HepG2 (cell line): ENCODE measurements at regions not wholly inside any gene's neighbourhood (a gene's known extent, or its start where the extent isn't known, plus 50 kb on each side); places are given as distances from the start of the nearest gene placed in this dataset.
A peak's percentile ranks its signal among the peaks of the same experiment; 100 is the strongest.

Experiments
- ATAC-seq: fragments of 200-7000 bp; cut with Tn5 transposase; 3 replicates; pipeline ENCODE4 v1.9.1; 2020; ENCODE audit warnings: mild to moderate bottlenecking, moderate library complexity
- BruUV-seq: library from RNA; stranded (reverse); fragments of 400-500 nt; replicated peaks from 2 replicates; lab custom pipeline; 2021; lab: Mats Ljungman, UMichigan
- CTCF ChIA-PET: fragments of 300-600 bp; formaldehyde crosslinking; extraction: SDS; loops from one replicate; lab custom pipeline; 2021; ENCODE audit warnings: low total read pairs, inconsistent platforms, low intra/inter-chr PET ratio; lab: Yijun Ruan, JAX
- POLR2A ChIA-PET: fragments of 350-600 bp; sonication (Branson Sonifier 250); formaldehyde crosslinking; loops from one replicate; lab custom pipeline; 2020; ENCODE audit warnings: antibody characterized with exemption, inconsistent platforms; lab: Yijun Ruan, JAX
- DNase-seq: peaks from one replicate; pipeline ENCODE4 v3.0.0-alpha.2; 2015; ENCODE audit warnings: low spot score
- FAIRE-seq: peaks from 3 replicates; lab custom pipeline; 2011; peaks lifted over from hg19 to GRCh38; lab: Jason Lieb, UNC
- H2AFZ ChIP-seq: one replicate; pipeline ENCODE4 v1.6.1; 2011; ENCODE audit warnings: low read length, inconsistent platforms
- H3K27ac ChIP-seq: fragments of 300-600 bp; 3 replicates; pipeline ENCODE4 v1.8.0; 2011; ENCODE audit warnings: mixed run types, mild to moderate bottlenecking, mixed read lengths, low read length, inconsistent platforms; ENCODE audit not compliant: insufficient read depth; ENCODE audit errors: extremely low read length
- H3K27me3 ChIP-seq, 2 experiments: fragments of 200-600 bp in 1 of 2; 2 replicates in 1 of 2; 3 replicates in 1 of 2; pipeline versions ENCODE4 v1.6.0 to v1.8.0; 2011; ENCODE audit warnings: low read length in 2 of 2, mild to moderate bottlenecking in 2 of 2, moderate library complexity in 2 of 2, inconsistent platforms in 1 of 2; ENCODE audit not compliant: insufficient read depth in 2 of 2, control insufficient read depth in 1 of 2
- H3K36me3 ChIP-seq, 2 experiments: fragments of 200-600 bp in 1 of 2; replicated peaks in 1 of 2; 2 replicates in 1 of 2; 3 replicates in 1 of 2; pipeline versions ENCODE4 v1.5.1 to v1.8.0; 2011; ENCODE audit warnings: low read length in 2 of 2, inconsistent platforms in 1 of 2; ENCODE audit not compliant: insufficient read depth in 2 of 2, control insufficient read depth in 1 of 2
- H3K4me1 ChIP-seq: 2 replicates; pipeline ENCODE4 v1.5.1; 2012; ENCODE audit warnings: low read length, inconsistent platforms; ENCODE audit not compliant: insufficient read depth
- H3K4me2 ChIP-seq: 2 replicates; pipeline ENCODE4 v1.6.0; 2011; ENCODE audit warnings: low read depth, low read length, inconsistent platforms
- H3K4me3 ChIP-seq, 3 experiments: fragments of 200-600 bp in 1 of 3; sonication (generic), shearing (Covaris generic) in 1 of 3; replicated peaks in 1 of 3; 2 replicates each; pipeline ENCODE4 v1.5.1; 2011 to 2016; ENCODE audit warnings: low read length in 3 of 3, inconsistent platforms in 2 of 3, low read depth in 2 of 3, mild to moderate bottlenecking in 2 of 3, control low read depth in 1 of 3, mixed read lengths in 1 of 3; ENCODE audit not compliant: insufficient read depth in 1 of 3
- H3K79me2 ChIP-seq: one replicate; pipeline ENCODE4 v1.6.1; 2011; ENCODE audit warnings: low read length, inconsistent platforms; ENCODE audit not compliant: insufficient read depth
- H3K9ac ChIP-seq: 2 replicates; pipeline ENCODE4 v1.6.0; 2011; ENCODE audit warnings: mild to moderate bottlenecking, low read depth, low read length, inconsistent platforms; ENCODE audit not compliant: insufficient read depth
- H3K9me3 ChIP-seq: 2 replicates; pipeline ENCODE4 v1.5.1; 2012; ENCODE audit warnings: mild to moderate bottlenecking, low read length
- H4K20me1 ChIP-seq: 2 replicates; pipeline ENCODE4 v1.6.0; 2011; ENCODE audit warnings: inconsistent platforms, mild to moderate bottlenecking, low read length, moderate library complexity; ENCODE audit not compliant: insufficient read depth
- MAFK ChIP-seq, 2 experiments: IDR thresholded peaks in 1 of 2; conservative IDR thresholded peaks in 1 of 2; 2 replicates each; pipeline ENCODE4 v1.6.1; 2011; ENCODE audit warnings: improper control_type of control experiment in 2 of 2, low read length in 2 of 2
- MXD4 ChIP-seq: IDR thresholded peaks from 2 replicates; pipeline ENCODE4 v1.6.1; 2016; ENCODE audit warnings: mild to moderate bottlenecking, missing biosample characterization, missing genetic modification reagents
- ZNF672 ChIP-seq: sonication (generic); formaldehyde crosslinking; IDR thresholded peaks from 2 replicates; pipeline ENCODE4 v1.8.1; 2022; ENCODE audit warnings: missing genetic modification reagents
- ZSCAN12 ChIP-seq: sonication (generic); formaldehyde crosslinking; IDR thresholded peaks from 2 replicates; pipeline ENCODE4 v1.9.0; 2021; ENCODE audit warnings: mild to moderate bottlenecking, missing genetic modification reagents
- WGBS: methylation state at CpG from one replicate; pipeline ENCODE4 v1.1.6; 2017; ENCODE audit warnings: low lambda C conversion rate; 5-methylcytosine and 5-hydroxymethylcytosine counted together
- in situ Hi-C: cut with HindIII; loops from 2 replicates; pipeline ENCODE4 v1.10.0; 2017; ENCODE audit warnings: low pct_unique_long_range_greater_than_20kb; ENCODE audit not compliant: extremely low pct_ligation_motif_present
- intact Hi-C: fragments of 100-400 bp; cut with micrococcal nuclease; formaldehyde crosslinking; loops from one replicate; pipeline ENCODE4 v1.10.0; 2022; ENCODE audit not compliant: unreplicated experiment
- TF ChIP-seq, protein P1 (sequence below): sonication (generic); formaldehyde crosslinking; IDR thresholded peaks from 2 replicates; pipeline ENCODE4 v1.8.0; 2022; ENCODE audit warnings: mild to moderate bottlenecking, missing genetic modification reagents
- TF ChIP-seq, protein P2 (sequence below): sonication (generic); formaldehyde crosslinking; IDR thresholded peaks from 2 replicates; pipeline ENCODE4 v1.4.0; 2020; ENCODE audit warnings: mild to moderate bottlenecking, missing genetic modification reagents

DNA sequence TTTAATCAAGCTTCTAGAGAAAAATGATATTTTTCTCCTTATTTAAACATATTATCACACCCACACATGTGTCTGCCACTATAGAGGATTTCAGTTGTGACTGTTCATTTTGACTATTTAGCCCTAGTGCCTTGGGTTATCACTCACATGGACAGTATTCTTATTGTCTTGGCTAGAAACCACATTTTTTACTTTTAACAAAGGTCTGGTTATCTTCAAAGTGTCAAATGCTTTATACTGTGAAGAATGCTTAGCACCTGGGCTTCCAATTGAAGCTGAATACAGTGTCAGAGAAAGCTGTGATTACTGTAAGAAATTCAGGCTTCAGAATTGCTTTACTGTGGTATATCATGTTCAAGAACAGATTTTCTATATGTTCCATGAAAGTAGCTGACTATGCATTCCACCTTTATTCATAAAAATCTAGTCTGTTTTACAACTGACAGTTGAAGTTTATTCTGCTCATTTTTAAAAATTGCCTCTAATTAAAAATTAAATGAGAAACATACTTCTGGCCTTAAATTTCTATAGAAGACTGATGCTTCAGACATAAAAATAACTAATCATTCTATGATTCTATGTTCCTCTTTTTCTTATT, 278.6 kb downstream of the SEMA3D start:
- H3K4me3 ChIP-seq, result no peak overlapping the region
- in situ Hi-C loops (no loop called here), intact Hi-C loops (no loop called here)
- H3K27me3 ChIP-seq, result no peaks in the 10 kb centered on the region
- no peaks in the 10 kb centered on the region for H4K20me1 ChIP-seq
- no peaks in the 10 kb centered on the region for H3K9me3 ChIP-seq
- H3K79me2 ChIP-seq, result no peaks in the 10 kb centered on the region
- ChIA-PET CTCF (no interaction called here), POLR2A (no interaction called here)
- BruUV-seq, result no TSS peak
- peak in 1 of 2 experiments; percentile 53; a peak in 2 of 4 replicates for TF ChIP-seq MAFK (conservative IDR thresholded peaks at IDR 0.05 in 1 of 2, IDR thresholded peaks at IDR 0.05 in 1 of 2; ENCODE audit: low read length in 2 of 2)
- TF ChIP-seq, protein P1, sequence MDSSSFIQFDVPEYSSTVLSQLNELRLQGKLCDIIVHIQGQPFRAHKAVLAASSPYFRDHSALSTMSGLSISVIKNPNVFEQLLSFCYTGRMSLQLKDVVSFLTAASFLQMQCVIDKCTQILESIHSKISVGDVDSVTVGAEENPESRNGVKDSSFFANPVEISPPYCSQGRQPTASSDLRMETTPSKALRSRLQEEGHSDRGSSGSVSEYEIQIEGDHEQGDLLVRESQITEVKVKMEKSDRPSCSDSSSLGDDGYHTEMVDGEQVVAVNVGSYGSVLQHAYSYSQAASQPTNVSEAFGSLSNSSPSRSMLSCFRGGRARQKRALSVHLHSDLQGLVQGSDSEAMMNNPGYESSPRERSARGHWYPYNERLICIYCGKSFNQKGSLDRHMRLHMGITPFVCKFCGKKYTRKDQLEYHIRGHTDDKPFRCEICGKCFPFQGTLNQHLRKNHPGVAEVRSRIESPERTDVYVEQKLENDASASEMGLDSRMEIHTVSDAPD, result no peak
- FAIRE-seq, result no peak
- ATAC-seq, result no peak
- no peak overlapping the region for H3K27ac ChIP-seq
- no peak overlapping the region for H2AFZ ChIP-seq
- no peaks in the 10 kb centered on the region for H3K36me3 ChIP-seq
- H3K4me1 ChIP-seq, result no peaks in the 10 kb centered on the region
- no peak overlapping the region for H3K4me2 ChIP-seq
- no peak overlapping the region for H3K9ac ChIP-seq
- DNase-seq, result no peak

DNA sequence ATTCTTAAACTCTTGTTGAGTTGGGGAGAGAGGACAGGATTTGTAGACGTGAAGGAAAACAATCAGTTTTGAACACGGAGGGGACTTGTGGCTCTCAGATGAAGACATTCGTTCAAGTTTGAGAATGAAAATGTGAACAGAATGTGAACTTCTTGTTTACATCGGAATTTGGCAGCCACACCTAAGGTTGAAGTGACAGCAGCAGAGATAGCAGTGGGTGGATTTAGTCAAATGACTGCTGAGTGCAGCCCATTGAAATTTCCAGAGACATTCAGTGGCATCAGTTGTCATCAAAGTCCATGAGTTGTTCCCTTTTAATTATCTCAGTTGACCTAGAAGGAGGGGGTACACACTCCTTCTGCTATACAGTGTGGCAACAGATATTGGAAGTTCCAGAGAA, 280.0 kb downstream of the SEMA3D start:
- ATAC-seq (no peak), FAIRE-seq (no peak), DNase-seq (no peak)
- H3K4me1 ChIP-seq, result no peaks in the 10 kb centered on the region
- H3K27me3 ChIP-seq, result no peaks in the 10 kb centered on the region
- no peaks in the 10 kb centered on the region for H3K79me2 ChIP-seq
- intact Hi-C loops, result no loop called here
- H3K9me3 ChIP-seq, result no peaks in the 10 kb centered on the region
- WGBS, result 0% methylated on average over 4 of the region's 4 CpGs
- no TSS peak for BruUV-seq
- TF ChIP-seq MXD4 (CRISPR knock-in tag), result no peak
- no peak for TF ChIP-seq ZNF672 (CRISPR knock-in tag)
- TF ChIP-seq, protein P2, sequence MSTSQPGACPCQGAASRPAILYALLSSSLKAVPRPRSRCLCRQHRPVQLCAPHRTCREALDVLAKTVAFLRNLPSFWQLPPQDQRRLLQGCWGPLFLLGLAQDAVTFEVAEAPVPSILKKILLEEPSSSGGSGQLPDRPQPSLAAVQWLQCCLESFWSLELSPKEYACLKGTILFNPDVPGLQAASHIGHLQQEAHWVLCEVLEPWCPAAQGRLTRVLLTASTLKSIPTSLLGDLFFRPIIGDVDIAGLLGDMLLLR (CRISPR knock-in tag), result no peak
- no peak for TF ChIP-seq ZSCAN12
- no peak overlapping the region for H2AFZ ChIP-seq
- no peak overlapping the region for H3K27ac ChIP-seq
- POLR2A ChIA-PET, result no interaction called here
- H3K9ac ChIP-seq, result no peak overlapping the region
- no peak overlapping the region for H3K4me2 ChIP-seq
- no peaks in the 10 kb centered on the region for H3K36me3 ChIP-seq
- H4K20me1 ChIP-seq, result no peaks in the 10 kb centered on the region
- no peak overlapping the region for H3K4me3 ChIP-seq
- in situ Hi-C loops, result no loop called here
- CTCF ChIA-PET, result no interaction called here
